ENCODE measurements at regions not wholly inside any gene's neighbourhood (a gene's known extent, or its start where the extent isn't known, plus 50 kb on each side); places are given as distances from the start of the nearest gene placed in this dataset.

GRCh38 chrX:13476384-13476783 lies 93.0 kb upstream of the EGFL6 start:
- H2BK12ac ChIP-seq (ENCODE audit: low read depth, low read length): no peak overlapping the region
- DNase-seq (ENCODE audit: low read depth in 1 of 2, low spot score in 2 of 2): no peak
- no peak for FAIRE-seq
- no peaks in the 10 kb centered on the region for H3K36me3 ChIP-seq (ENCODE audit: control insufficient read depth in 2 of 4, insufficient read depth in 4 of 4, low read length in 3 of 4)
- CTCF ChIA-PET (ENCODE audit: partially characterized antibody): no interaction called here
- no peak overlapping the region for H3K27ac ChIP-seq (ENCODE audit: low read depth, low read length)
- H2BK120ac ChIP-seq (replicated peaks; ENCODE audit: low read depth, low read length): no peak overlapping the region
- H4K91ac ChIP-seq (replicated peaks; ENCODE audit: insufficient read length, low read length): no peak overlapping the region
- H3K23me2 ChIP-seq (ENCODE audit: low read depth, low read length): no peaks in the 10 kb centered on the region
- no peaks in the 10 kb centered on the region for H4K20me1 ChIP-seq (replicated peaks in 1 of 2; ENCODE audit: control insufficient read depth in 1 of 2, insufficient read depth in 2 of 2, low read length in 2 of 2)
- no peak overlapping the region for H3K18ac ChIP-seq (ENCODE audit: extremely low read depth, low read length)
- 100% methylated on average over 1 of the region's 4 CpGs; no CpG with 5 or more reads in 1 of the 2 experiments for WGBS, 2 experiments (ENCODE audit: extremely low coverage in 1 of 2, insufficient coverage in 1 of 2, insufficient read length in 1 of 2, insufficient replicate concordance in 2 of 2, low coverage in 1 of 2, low lambda C conversion rate in 2 of 2, missing lambda C conversion rate in 1 of 2)
- no peak overlapping the region for H2BK20ac ChIP-seq (ENCODE audit: low read length)
- no peak overlapping the region for H2AFZ ChIP-seq (ENCODE audit: low read length)
- H3K4ac ChIP-seq (replicated peaks; ENCODE audit: insufficient read length, low read depth, low read length): no peak overlapping the region
- no peaks in the 10 kb centered on the region for H3K79me1 ChIP-seq (ENCODE audit: low read depth, low read length)
- H2AK5ac ChIP-seq (ENCODE audit: low read depth, low read length): no peak overlapping the region
- no peak overlapping the region for H3K23ac ChIP-seq (ENCODE audit: insufficient read length)
- no peak overlapping the region for H4K5ac ChIP-seq (ENCODE audit: insufficient read length, low read depth, low read length)
- no peaks in the 10 kb centered on the region for H3K27me3 ChIP-seq (replicated peaks in 1 of 4; ENCODE audit: control insufficient read depth in 3 of 4, extremely low read depth in 1 of 4, insufficient read depth in 3 of 4, low read length in 3 of 4)
- no peak overlapping the region for H3K4me3 ChIP-seq (ENCODE audit: extremely low read depth in 1 of 4, insufficient read depth in 2 of 4, low read depth in 3 of 4, low read length in 4 of 4)
- H3K14ac ChIP-seq (ENCODE audit: insufficient read length): no peak overlapping the region
- no peak overlapping the region for H2BK15ac ChIP-seq (ENCODE audit: low read length)
- H3K56ac ChIP-seq (replicated peaks; ENCODE audit: insufficient read length, low read depth, low read length): no peak overlapping the region
- H2BK5ac ChIP-seq (ENCODE audit: low read depth, low read length): no peak overlapping the region
- no peaks in the 10 kb centered on the region for H3K4me1 ChIP-seq (replicated peaks in 1 of 4; ENCODE audit: control insufficient read depth in 3 of 4, insufficient read depth in 4 of 4, low read length in 3 of 4)
- no peak overlapping the region for H3K4me2 ChIP-seq (ENCODE audit: insufficient read depth in 1 of 2, low read depth in 2 of 2, low read length in 2 of 2)
- TF ChIP-seq PHF8 (conservative IDR thresholded peaks at IDR 0.05; ENCODE audit: low read depth, low read length): no peak
- no peak for TF ChIP-seq RNF2 (IDR thresholded peaks at IDR 0.05; ENCODE audit: borderline replicate concordance, low read depth, low read length, missing control alignments, poor library complexity, severe bottlenecking)
- TF ChIP-seq POLR2A (IDR thresholded peaks at IDR 0.05; ENCODE audit: control extremely low read depth in 1 of 2, low read depth in 2 of 2, low read length in 2 of 2): no peak
- no peak for TF ChIP-seq RFX5 (IDR thresholded peaks at IDR 0.05; ENCODE audit: borderline replicate concordance, low read depth, low read length)
- TF ChIP-seq NRF1 (IDR thresholded peaks at IDR 0.05; ENCODE audit: low read depth, low read length): no peak
- no peak for TF ChIP-seq SUZ12 (IDR thresholded peaks at IDR 0.05; ENCODE audit: low read length)
- TF ChIP-seq YY1 (IDR thresholded peaks at IDR 0.05; ENCODE audit: low read depth, low read length): no peak
- no peak for TF ChIP-seq EGR1 (IDR thresholded peaks at IDR 0.05; ENCODE audit: borderline replicate concordance, low read depth, low read length)
- no peak for TF ChIP-seq KDM1A (IDR thresholded peaks at IDR 0.05; ENCODE audit: borderline replicate concordance, low read length)
- no peak for TF ChIP-seq RBBP5 (IDR thresholded peaks at IDR 0.05; ENCODE audit: borderline replicate concordance, low read depth, low read length)
- TF ChIP-seq BCL11A (IDR thresholded peaks at IDR 0.05; ENCODE audit: low read depth in 2 of 2, low read length in 2 of 2): no peak
- TF ChIP-seq BACH1 (IDR thresholded peaks at IDR 0.05; ENCODE audit: low read length): no peak
- TF ChIP-seq POLR2AphosphoS5 (IDR thresholded peaks at IDR 0.05; ENCODE audit: low read depth, low read length): no peak
- no peaks in the 10 kb centered on the region for H3K79me2 ChIP-seq (ENCODE audit: control insufficient read depth in 1 of 2, insufficient read depth in 2 of 2, low read length in 2 of 2)
- POLR2A ChIA-PET (ENCODE audit: partially characterized antibody): no interaction called here
- no peak overlapping the region for H4K8ac ChIP-seq (ENCODE audit: extremely low read depth, insufficient read depth, low read length)
- no peaks in the 10 kb centered on the region for H3K9me3 ChIP-seq (ENCODE audit: insufficient read depth in 2 of 2, low read depth in 1 of 2, low read length in 1 of 2)
- no peak overlapping the region for H3K9ac ChIP-seq (replicated peaks in 1 of 4; ENCODE audit: extremely low read depth in 1 of 4, low read depth in 3 of 4, low read length in 3 of 4)

Data from H1 (cell line).